ENCODE measurements at regions not wholly inside any gene's neighbourhood (a gene's known extent, or its start where the extent isn't known, plus 50 kb on each side); places are given as distances from the start of the nearest gene placed in this dataset.

DNA sequence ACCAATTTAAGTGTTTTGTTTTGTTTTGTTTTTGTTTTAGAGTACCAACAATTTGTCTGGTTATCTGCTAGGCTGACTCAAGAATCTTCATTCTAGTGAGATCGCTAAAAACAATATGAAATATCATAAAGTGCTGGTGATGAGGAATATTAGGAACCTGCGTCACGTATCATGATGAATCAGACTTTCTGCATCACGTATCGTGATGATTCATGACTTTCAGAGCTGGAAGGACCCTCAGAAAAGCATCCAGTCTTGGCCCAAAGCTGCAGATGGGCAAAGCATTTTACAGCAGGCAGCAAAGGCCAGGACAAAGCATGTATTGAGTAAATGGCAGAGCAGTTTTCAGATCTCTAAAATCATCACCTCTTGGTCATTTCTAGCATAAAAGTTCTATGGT lies 278.0 kb upstream of the BOD1L1 start:
- TF ChIP-seq CTCF (IDR thresholded peaks at IDR 0.05 in 4 of 5, conservative IDR thresholded peaks at IDR 0.05 in 1 of 5) (no peak), POLR2A (IDR thresholded peaks at IDR 0.05) (no peak)

All from gastrocnemius medialis (tissue), 4 donors.